ENCODE measurements at regions not wholly inside any gene's neighbourhood (a gene's known extent, or its start where the extent isn't known, plus 50 kb on each side); places are given as distances from the start of the nearest gene placed in this dataset.

DNA sequence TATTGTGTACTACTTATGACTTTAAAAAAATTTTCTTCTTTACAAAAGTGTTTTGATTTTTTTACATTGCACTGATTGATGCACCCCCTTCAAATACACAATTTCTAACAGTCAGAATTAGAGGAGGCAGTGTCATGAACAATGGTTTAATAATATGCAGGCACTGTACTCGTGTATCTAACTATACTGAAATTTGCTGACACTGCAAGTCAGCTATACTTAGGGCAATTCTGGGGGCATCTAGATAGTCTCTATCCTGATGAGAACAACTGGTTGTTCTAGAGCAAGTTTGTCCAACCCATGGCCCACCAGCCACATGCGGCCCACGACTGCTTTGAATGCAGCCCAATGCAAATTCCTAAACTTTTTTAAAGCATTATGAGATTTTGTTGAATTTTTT lies 375.6 kb downstream of the BCKDHB start:
- H4K20me1 ChIP-seq (ENCODE audit: insufficient read depth), result no peaks in the 10 kb centered on the region
- peaks cover 20% of the 10 kb centered on the region for H3K4me1 ChIP-seq (ENCODE audit: low read depth, poor library complexity, severe bottlenecking)
- TF ChIP-seq, protein P1, sequence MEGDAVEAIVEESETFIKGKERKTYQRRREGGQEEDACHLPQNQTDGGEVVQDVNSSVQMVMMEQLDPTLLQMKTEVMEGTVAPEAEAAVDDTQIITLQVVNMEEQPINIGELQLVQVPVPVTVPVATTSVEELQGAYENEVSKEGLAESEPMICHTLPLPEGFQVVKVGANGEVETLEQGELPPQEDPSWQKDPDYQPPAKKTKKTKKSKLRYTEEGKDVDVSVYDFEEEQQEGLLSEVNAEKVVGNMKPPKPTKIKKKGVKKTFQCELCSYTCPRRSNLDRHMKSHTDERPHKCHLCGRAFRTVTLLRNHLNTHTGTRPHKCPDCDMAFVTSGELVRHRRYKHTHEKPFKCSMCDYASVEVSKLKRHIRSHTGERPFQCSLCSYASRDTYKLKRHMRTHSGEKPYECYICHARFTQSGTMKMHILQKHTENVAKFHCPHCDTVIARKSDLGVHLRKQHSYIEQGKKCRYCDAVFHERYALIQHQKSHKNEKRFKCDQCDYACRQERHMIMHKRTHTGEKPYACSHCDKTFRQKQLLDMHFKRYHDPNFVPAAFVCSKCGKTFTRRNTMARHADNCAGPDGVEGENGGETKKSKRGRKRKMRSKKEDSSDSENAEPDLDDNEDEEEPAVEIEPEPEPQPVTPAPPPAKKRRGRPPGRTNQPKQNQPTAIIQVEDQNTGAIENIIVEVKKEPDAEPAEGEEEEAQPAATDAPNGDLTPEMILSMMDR (conservative IDR thresholded peaks at IDR 0.05; ENCODE audit: low read depth, low read length), result no peak
- H3K27me3 ChIP-seq (ENCODE audit: insufficient read depth, low read depth), result no peaks in the 10 kb centered on the region
- no peak overlapping the region for H3K27ac ChIP-seq
- no peak overlapping the region for H3K4me2 ChIP-seq
- H3K79me2 ChIP-seq (ENCODE audit: insufficient read depth, low read depth), result no peaks in the 10 kb centered on the region
- no peak overlapping the region for H3K9ac ChIP-seq
- H3K4me3 ChIP-seq (IDR thresholded peaks at IDR 0.05; ENCODE audit: insufficient read depth, low read depth, low read length), result no peak overlapping the region
- H3K36me3 ChIP-seq (ENCODE audit: insufficient read depth), result no peaks in the 10 kb centered on the region
- H2AFZ ChIP-seq (ENCODE audit: low read depth), result no peak overlapping the region

DNA sequence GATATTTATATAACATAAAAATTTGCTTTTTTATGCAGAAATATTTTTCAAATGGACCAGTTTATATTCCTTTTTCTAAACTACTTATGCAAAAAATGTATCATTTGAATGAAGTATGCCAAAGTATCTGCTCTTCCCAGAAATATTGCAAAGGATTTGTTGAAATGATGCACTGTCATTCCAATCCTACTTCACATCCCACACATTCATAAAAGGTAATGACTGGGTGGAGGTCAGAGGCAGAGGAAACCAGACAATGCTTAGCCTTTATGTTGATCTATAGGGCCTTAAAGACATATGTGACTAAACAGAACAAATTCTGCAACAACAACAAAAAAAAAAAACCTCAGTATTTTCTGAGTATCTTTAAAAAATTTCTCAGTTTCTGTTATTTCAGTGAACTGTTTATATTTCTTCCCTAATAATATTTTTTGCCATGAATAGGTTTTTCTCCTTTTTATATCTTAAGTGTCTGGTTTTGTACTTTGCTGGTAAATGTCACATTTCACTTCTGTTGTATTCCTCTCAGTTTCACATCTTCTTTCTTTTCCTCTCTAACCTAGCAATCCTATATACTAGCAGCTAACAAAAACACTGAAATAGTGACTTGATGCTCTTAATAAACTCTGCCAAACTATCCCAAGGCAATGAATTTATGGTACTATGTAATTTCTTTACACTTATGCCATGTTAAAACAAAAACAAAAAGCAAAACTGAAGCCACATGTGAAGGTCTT lies 374.1 kb downstream of the BCKDHB start:
- no peaks in the 10 kb centered on the region for H4K20me1 ChIP-seq (ENCODE audit: insufficient read depth)
- TF ChIP-seq, protein P1 (conservative IDR thresholded peaks at IDR 0.05; ENCODE audit: low read depth, low read length), result no peak
- no peaks in the 10 kb centered on the region for H3K79me2 ChIP-seq (ENCODE audit: insufficient read depth, low read depth)

DNA sequence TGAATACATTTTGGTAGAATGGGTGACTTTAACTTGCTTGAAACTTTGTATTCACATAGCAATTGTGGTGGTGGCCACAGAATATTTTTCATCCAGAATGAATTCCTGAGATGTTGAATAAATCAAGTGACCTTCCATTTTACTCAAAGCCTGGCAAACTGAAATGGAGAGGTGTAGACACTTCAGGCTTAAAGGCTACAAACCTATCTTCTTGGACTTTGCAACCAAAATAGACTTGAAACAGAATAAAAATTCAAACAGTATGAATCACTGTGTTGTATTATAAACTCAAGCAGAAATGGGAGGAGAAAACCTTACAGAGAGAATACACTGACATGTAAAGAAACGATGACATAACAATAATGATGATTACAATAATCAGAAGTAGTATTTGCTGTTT lies 371.6 kb downstream of the BCKDHB start:
- Histone ChIP-seq H3K27ac (no peak overlapping the region), H2AFZ (ENCODE audit: low read depth) (no peak overlapping the region), H3K79me2 (ENCODE audit: insufficient read depth, low read depth) (no peaks in the 10 kb centered on the region), H3K4me2 (no peak overlapping the region), H4K20me1 (ENCODE audit: insufficient read depth) (no peaks in the 10 kb centered on the region), H3K27me3 (ENCODE audit: insufficient read depth, low read depth) (no peaks in the 10 kb centered on the region), H3K36me3 (ENCODE audit: insufficient read depth) (no peaks in the 10 kb centered on the region), H3K4me1 (ENCODE audit: low read depth, poor library complexity, severe bottlenecking) (peaks cover 20% of the 10 kb centered on the region), H3K4me3 (IDR thresholded peaks at IDR 0.05; ENCODE audit: insufficient read depth, low read depth, low read length) (no peak overlapping the region), H3K9ac (no peak overlapping the region)
- TF ChIP-seq, protein P1 (conservative IDR thresholded peaks at IDR 0.05; ENCODE audit: low read depth, low read length), result no peak

More for the DNA sequence above, 374.1 kb downstream of the BCKDHB start:
- Histone ChIP-seq H3K4me1 (ENCODE audit: low read depth, poor library complexity, severe bottlenecking) (peaks cover 20% of the 10 kb centered on the region), H3K27me3 (ENCODE audit: insufficient read depth, low read depth) (no peaks in the 10 kb centered on the region), H3K4me3 (IDR thresholded peaks at IDR 0.05; ENCODE audit: insufficient read depth, low read depth, low read length) (no peak overlapping the region), H3K4me2 (no peak overlapping the region), H3K36me3 (ENCODE audit: insufficient read depth) (no peaks in the 10 kb centered on the region), H2AFZ (ENCODE audit: low read depth) (no peak overlapping the region), H3K27ac (no peak overlapping the region), H3K9ac (no peak overlapping the region)

DNA sequence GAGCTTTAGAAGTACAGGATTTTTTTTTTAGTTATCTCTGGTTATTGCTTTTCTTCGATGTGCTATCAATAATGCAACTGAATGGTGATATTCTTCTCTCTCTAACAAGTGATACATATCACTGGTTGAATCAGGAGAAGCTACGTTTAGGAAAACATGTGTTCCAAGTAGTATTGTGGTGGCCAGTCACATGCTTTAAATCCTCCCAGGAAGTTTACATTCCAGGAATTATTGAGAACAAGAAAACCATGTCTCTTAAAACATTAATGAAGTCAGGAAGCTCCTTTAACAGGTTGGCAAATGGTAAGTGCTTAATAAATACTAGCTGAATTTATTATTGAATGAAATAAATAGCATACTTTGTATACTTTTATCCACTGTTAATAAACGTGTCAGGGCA lies 371.1 kb downstream of the BCKDHB start:
- Histone ChIP-seq H3K4me1 (ENCODE audit: low read depth, poor library complexity, severe bottlenecking) (peaks cover 20% of the 10 kb centered on the region), H3K27me3 (ENCODE audit: insufficient read depth, low read depth) (no peaks in the 10 kb centered on the region), H3K36me3 (ENCODE audit: insufficient read depth) (no peaks in the 10 kb centered on the region), H2AFZ (ENCODE audit: low read depth) (no peak overlapping the region), H3K4me2 (no peak overlapping the region), H3K79me2 (ENCODE audit: insufficient read depth, low read depth) (no peaks in the 10 kb centered on the region), H4K20me1 (ENCODE audit: insufficient read depth) (no peaks in the 10 kb centered on the region), H3K9ac (no peak overlapping the region), H3K4me3 (IDR thresholded peaks at IDR 0.05; ENCODE audit: insufficient read depth, low read depth, low read length) (no peak overlapping the region), H3K27ac (no peak overlapping the region)
- TF ChIP-seq, protein P1 (conservative IDR thresholded peaks at IDR 0.05; ENCODE audit: low read depth, low read length), result no peak
